Parathyroid adenoma (tissue), 2 donors: ENCODE measurements at regions not wholly inside any gene's neighbourhood (a gene's known extent, or its start where the extent isn't known, plus 50 kb on each side); places are given as distances from the start of the nearest gene placed in this dataset.

Experiments
- H2AFZ ChIP-seq: fragments of 300-600 bp; sonication (generic); one replicate; pipeline ENCODE4 v1.7.0; 2017; ENCODE audit warnings: antibody characterized with exemption, mild to moderate bottlenecking
- H3K27ac ChIP-seq: fragments of 300-600 bp; sonication (generic); one replicate; pipeline ENCODE4 v1.7.0; 2017
- H3K27me3 ChIP-seq: fragments of 300-600 bp; sonication (generic); one replicate; pipeline ENCODE4 v1.7.0; 2017; ENCODE audit warnings: low read length; ENCODE audit not compliant: control insufficient read depth, insufficient read depth
- H3K36me3 ChIP-seq: fragments of 300-600 bp; sonication (generic); one replicate; pipeline ENCODE4 v1.7.0; 2017; ENCODE audit warnings: low read length; ENCODE audit not compliant: control insufficient read depth, insufficient read depth
- H3K4me1 ChIP-seq: fragments of 300-600 bp; sonication (generic); one replicate; pipeline ENCODE4 v1.7.0; 2017; ENCODE audit warnings: control low read depth
- H3K4me2 ChIP-seq: fragments of 300-600 bp; sonication (generic); one replicate; pipeline ENCODE4 v1.7.0; 2017; ENCODE audit warnings: low read length
- H3K4me3 ChIP-seq: fragments of 300-600 bp; sonication (generic); one replicate; pipeline ENCODE4 v1.7.0; 2017; ENCODE audit warnings: low read depth, low read length
- H3K79me2 ChIP-seq: fragments of 300-600 bp; sonication (generic); one replicate; pipeline ENCODE4 v1.7.0; 2017; ENCODE audit warnings: control low read depth
- H3K9ac ChIP-seq: fragments of 300-600 bp; sonication (generic); one replicate; pipeline ENCODE4 v1.7.0; 2017; ENCODE audit warnings: mild to moderate bottlenecking
- H3K9me3 ChIP-seq: fragments of 300-600 bp; sonication (generic); one replicate; pipeline ENCODE4 v1.7.0; 2017; ENCODE audit warnings: low read length; ENCODE audit not compliant: control insufficient read depth
- CTCF ChIP-seq: fragments of 300-600 bp; sonication (generic); IDR thresholded peaks from one replicate; pipeline ENCODE4 v1.7.0; 2017; ENCODE audit warnings: antibody characterized with exemption, mild to moderate bottlenecking
- donor health status: primary hyperparathyroidism.

GRCh38 chr4:179585761-179586160 is 2143.5 kb upstream of the AGA start:
- H3K79me2 ChIP-seq, result no peaks in the 10 kb centered on the region
- no peak overlapping the region for H3K27ac ChIP-seq
- no peak overlapping the region for H2AFZ ChIP-seq
- H3K4me2 ChIP-seq, result no peak overlapping the region
- no peak overlapping the region for H3K4me3 ChIP-seq
- H3K9me3 ChIP-seq, result no peaks in the 10 kb centered on the region
- no peaks in the 10 kb centered on the region for H3K36me3 ChIP-seq
- H3K9ac ChIP-seq, result no peak overlapping the region
- H3K27me3 ChIP-seq, result no peaks in the 10 kb centered on the region
- no peaks in the 10 kb centered on the region for H3K4me1 ChIP-seq
- no peak for TF ChIP-seq CTCF

DNA sequence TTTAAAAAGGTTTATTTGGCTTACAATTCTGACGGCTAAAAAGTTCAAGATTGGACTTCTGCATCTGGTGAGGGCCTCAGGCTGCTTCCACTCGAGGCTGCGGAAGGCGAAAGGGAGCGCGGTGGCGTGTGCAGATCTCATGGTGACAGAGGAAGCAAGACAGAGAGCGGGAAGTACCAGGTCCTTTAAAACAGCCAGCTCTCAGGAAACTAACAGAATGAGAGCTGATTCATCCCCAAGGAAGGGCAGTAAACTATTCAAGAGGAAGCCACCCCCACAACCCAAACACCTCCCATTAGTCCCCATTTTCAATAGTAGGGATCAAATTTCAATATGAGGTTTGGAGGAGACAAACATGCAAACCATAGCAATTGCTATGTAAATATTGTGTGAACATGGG is 2144.2 kb upstream of the AGA start:
- no peaks in the 10 kb centered on the region for H3K9me3 ChIP-seq

DNA sequence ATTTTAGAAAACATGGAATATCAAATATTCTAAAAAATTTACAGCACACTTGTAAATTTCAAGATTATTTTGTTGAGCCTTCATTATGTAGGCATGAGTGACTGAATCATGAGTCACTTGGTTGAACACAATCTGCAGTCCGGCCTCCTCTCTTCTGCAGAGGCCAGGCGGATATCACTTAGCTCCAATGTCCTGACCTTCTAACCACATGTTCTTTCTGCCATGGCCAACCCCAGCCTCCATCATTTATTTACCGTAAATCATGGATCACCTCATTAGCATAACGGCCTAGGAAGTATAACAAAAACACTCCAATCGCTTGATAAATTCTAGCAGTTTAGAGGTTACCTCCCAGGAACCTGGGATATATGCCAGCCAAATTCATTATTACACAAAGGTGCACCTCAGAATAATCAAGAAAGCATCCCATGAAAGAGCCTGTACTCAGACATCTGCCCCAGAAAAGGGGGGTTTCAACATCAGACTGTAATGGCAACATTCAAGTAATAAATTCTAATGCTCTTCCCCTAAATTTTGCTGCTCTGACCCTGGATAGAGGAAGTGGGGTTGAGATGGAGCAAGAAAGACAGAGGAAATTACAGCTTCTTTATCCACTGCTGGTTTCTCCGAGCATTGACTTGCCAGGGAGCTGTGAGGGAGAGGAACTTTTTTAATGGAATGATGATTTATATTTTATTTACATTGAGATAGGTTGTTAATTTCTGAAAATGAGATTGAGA is 2153.6 kb upstream of the AGA start:
- Histone ChIP-seq H3K36me3 (no peaks in the 10 kb centered on the region), H3K4me2 (no peak overlapping the region), H3K27me3 (no peaks in the 10 kb centered on the region), H2AFZ (no peak overlapping the region), H3K27ac (no peak overlapping the region), H3K9me3 (no peaks in the 10 kb centered on the region), H3K79me2 (no peaks in the 10 kb centered on the region), H3K9ac (no peak overlapping the region), H3K4me3 (no peak overlapping the region), H3K4me1 (no peaks in the 10 kb centered on the region)
- TF ChIP-seq CTCF, result no peak

More for the DNA sequence above, 2144.2 kb upstream of the AGA start:
- Histone ChIP-seq H2AFZ (no peak overlapping the region), H3K27me3 (no peaks in the 10 kb centered on the region), H3K4me3 (no peak overlapping the region), H3K36me3 (no peaks in the 10 kb centered on the region), H3K79me2 (no peaks in the 10 kb centered on the region), H3K27ac (no peak overlapping the region), H3K4me2 (no peak overlapping the region), H3K9ac (no peak overlapping the region), H3K4me1 (no peaks in the 10 kb centered on the region)
- no peak for TF ChIP-seq CTCF

GRCh38 chr4:179596621-179597020 is 2154.4 kb upstream of the AGA start:
- H3K9ac ChIP-seq, result no peak overlapping the region

More at GRCh38 chr4:179596621-179597020, 2154.4 kb upstream of the AGA start:
- Histone ChIP-seq H3K27ac (no peak overlapping the region), H2AFZ (no peak overlapping the region), H3K36me3 (no peaks in the 10 kb centered on the region), H3K27me3 (no peaks in the 10 kb centered on the region), H3K79me2 (no peaks in the 10 kb centered on the region), H3K9me3 (no peaks in the 10 kb centered on the region), H3K4me2 (no peak overlapping the region), H3K4me3 (no peak overlapping the region), H3K4me1 (no peaks in the 10 kb centered on the region)
- no peak for TF ChIP-seq CTCF
